HFF-Myc (cell line): ENCODE measurements at regions not wholly inside any gene's neighbourhood (a gene's known extent, or its start where the extent isn't known, plus 50 kb on each side); places are given as distances from the start of the nearest gene placed in this dataset.

Experiments used
- DNase-seq: peaks from one replicate; pipeline ENCODE4 v3.0.0-alpha.2; 2011; ENCODE audit warnings: low read depth; ENCODE audit errors: extremely low read depth
- H3K4me3 ChIP-seq: replicated peaks from 2 replicates; pipeline ENCODE4 v1.5.1; 2011; ENCODE audit warnings: low read depth, mild to moderate bottlenecking, control low read depth, low read length
- TF ChIP-seq, protein P1 (sequence below): IDR thresholded peaks from 2 replicates; pipeline ENCODE4 v1.5.1; 2012; ENCODE audit warnings: mild to moderate bottlenecking, low read depth, low read length, control low read depth; ENCODE audit errors: missing control alignments

DNA sequence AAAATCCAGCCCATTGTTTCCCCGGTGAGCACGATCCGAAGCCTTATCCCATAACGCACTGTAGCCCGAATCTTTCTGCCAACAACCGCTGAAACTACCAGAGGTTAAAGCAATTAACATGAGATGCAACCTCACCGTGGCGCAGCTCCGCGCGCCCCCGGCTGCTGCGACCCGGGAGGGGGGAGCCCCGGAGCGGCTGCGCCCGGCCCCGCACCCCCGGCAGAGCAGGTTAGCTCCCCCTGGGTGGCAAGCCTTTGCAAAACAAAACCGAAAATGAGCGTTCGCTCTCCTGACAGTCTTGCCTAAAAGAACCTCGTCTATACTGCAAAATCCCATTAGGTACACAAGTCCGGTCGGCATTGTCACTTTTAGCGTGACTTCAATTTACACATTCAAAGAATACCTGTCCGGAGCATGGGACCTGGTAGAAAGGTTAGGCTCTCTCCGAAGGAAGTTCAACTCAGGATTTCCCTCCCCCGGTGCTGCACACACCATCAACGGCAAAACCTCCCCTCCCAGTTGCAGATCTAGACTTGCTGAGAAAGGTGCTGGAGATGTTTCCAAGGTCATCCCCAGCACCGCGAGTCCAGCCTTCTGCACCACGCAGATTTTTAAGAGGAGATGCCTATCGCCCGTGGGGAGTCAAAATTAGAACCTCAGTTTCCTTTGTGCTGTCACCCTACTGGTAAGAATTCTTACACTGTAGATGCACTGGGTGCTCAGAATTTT, 107.5 kb downstream of the ZNF281 start:
- H3K4me3 ChIP-seq = peak overlapping the region; percentile 59
- DNase-seq = no peak
- TF ChIP-seq, protein P1, sequence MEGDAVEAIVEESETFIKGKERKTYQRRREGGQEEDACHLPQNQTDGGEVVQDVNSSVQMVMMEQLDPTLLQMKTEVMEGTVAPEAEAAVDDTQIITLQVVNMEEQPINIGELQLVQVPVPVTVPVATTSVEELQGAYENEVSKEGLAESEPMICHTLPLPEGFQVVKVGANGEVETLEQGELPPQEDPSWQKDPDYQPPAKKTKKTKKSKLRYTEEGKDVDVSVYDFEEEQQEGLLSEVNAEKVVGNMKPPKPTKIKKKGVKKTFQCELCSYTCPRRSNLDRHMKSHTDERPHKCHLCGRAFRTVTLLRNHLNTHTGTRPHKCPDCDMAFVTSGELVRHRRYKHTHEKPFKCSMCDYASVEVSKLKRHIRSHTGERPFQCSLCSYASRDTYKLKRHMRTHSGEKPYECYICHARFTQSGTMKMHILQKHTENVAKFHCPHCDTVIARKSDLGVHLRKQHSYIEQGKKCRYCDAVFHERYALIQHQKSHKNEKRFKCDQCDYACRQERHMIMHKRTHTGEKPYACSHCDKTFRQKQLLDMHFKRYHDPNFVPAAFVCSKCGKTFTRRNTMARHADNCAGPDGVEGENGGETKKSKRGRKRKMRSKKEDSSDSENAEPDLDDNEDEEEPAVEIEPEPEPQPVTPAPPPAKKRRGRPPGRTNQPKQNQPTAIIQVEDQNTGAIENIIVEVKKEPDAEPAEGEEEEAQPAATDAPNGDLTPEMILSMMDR = no peak

DNA sequence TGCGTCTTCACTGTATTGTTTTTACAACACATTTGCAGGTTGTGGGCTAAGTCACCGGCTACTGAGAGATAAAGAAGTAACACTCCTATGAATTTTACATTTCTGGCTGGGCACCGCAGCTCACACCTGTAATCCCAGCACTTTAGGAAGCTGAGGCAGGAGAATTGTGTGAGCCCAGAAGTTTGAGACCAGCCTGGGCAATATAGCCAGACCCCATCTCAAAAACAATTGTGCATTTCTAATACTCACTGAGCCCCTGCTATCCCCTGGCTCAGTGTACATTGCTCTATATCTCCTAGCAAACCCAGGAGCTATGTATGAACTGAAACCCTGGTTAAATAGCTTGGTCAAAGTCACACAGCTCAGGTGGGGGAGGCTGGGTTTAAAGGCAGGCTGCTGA, 108.7 kb downstream of the ZNF281 start:
- H3K4me3 ChIP-seq = no peak overlapping the region
- TF ChIP-seq, protein P1 = no peak
- no peak for DNase-seq

DNA sequence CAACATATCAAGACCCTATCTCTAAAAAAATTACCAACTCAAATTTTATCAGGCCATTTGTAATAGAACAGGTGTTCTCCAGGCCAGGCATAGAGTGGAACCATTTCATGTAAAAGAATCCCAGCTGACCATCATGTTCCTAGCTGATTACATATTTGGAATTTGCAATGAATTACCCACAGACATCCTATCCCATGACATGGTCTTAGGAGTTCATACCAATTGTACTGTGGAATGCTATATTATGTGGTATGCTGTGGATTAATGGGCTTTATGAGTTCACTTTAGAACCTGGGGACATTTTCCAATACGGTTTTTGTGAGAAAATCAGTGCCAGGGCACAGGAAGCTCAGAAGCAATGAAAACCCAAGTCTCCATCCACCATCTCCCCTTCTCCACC, 110.3 kb downstream of the ZNF281 start:
- H3K4me3 ChIP-seq = no peak overlapping the region
- TF ChIP-seq, protein P1 = no peak
- DNase-seq = no peak

- TF ChIP-seq, protein P1 = no peak
- H3K4me3 ChIP-seq = no peak overlapping the region
- DNase-seq = no peak
These were observed 111.6 kb downstream of the ZNF281 start for GRCh38 chr1:200298242-200298641.

GRCh38 chr1:200296091-200296661, 113.7 kb downstream of the ZNF281 start:
- H3K4me3 ChIP-seq = no peak overlapping the region
- TF ChIP-seq, protein P1 = no peak
- no peak for DNase-seq

DNA sequence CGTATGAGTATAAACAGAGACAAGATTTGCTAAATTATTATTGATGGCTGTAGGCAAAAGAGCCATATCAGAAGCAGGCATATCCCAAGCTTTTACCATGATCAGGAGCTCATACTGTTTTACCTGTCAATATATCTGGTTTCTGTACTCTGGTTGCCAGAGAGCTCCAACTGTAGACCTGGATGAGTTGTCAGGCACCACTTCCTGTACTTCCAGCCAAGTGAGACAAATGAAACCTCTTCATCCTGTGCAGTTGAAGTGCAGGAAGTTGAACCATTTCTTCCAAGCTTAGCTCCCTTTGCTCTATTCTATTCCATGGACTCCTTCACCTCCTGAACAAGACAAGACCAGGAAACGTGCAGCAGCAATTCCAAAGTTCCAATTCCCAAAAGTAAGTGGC, 115.6 kb downstream of the ZNF281 start:
- H3K4me3 ChIP-seq = no peak overlapping the region
- TF ChIP-seq, protein P1 = no peak
- no peak for DNase-seq
